Sigmoid colon (tissue), 4 donors: ENCODE measurements at regions not wholly inside any gene's neighbourhood (a gene's known extent, or its start where the extent isn't known, plus 50 kb on each side); places are given as distances from the start of the nearest gene placed in this dataset.

ENCODE experiments used
- CTCF ChIP-seq, 4 experiments: fragments of 450-650 bp in 3 of 4; fragments of 200-600 bp in 1 of 4; IDR thresholded peaks; one replicate each; pipeline ENCODE4 v1.5.1; 2016 to 2019; ENCODE audit warnings: antibody characterized with exemption in 4 of 4, mild to moderate bottlenecking in 3 of 4, moderate library complexity in 2 of 4
- EP300 ChIP-seq, 4 donors: sonication (generic); formaldehyde crosslinking; IDR thresholded peaks; one replicate each; pipeline ENCODE4 v1.6.1; 2017; ENCODE audit warnings: antibody characterized with exemption in 4 of 4
- POLR2A ChIP-seq, 2 donors: fragments of 450-650 bp; IDR thresholded peaks; one replicate each; pipeline ENCODE4 v1.6.1; 2016; ENCODE audit warnings: antibody characterized with exemption in 2 of 2, mild to moderate bottlenecking in 2 of 2, moderate library complexity in 2 of 2
- POLR2AphosphoS5 ChIP-seq, 4 donors: sonication (generic); formaldehyde crosslinking; IDR thresholded peaks; one replicate each; pipeline ENCODE4 v1.6.1; 2017; ENCODE audit warnings: antibody characterized with exemption in 4 of 4

DNA sequence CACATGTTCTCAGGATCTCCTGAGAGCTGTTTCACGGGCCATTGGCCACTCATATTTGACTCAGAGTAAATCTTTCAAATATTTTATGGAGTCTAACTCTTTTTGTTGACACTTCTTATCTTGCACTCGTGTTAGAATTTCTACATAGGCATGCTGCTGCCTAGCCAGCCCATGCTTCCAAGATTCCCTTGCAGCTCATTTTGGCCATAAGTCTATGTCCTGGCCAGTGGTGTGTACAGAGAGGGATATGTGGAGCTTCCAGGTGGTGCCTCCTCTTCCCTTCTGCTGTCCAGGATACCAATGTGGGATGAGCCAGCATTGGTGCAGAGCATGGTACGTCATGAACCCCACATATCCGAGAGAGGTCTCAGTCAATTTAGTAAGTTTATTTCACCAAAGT, 522.6 kb downstream of the QKI start:
- TF ChIP-seq CTCF (IDR thresholded peaks at IDR 0.05) = no peak
- TF ChIP-seq POLR2A (IDR thresholded peaks at IDR 0.05) = no peak
- TF ChIP-seq POLR2AphosphoS5 (IDR thresholded peaks at IDR 0.05) = no peak
- no peak for TF ChIP-seq EP300 (IDR thresholded peaks at IDR 0.05)
